Right lobe of liver (tissue), 6 donors: ENCODE measurements at regions not wholly inside any gene's neighbourhood (a gene's known extent, or its start where the extent isn't known, plus 50 kb on each side); places are given as distances from the start of the nearest gene placed in this dataset.

Source experiments
- ATAC-seq, 4 donors: fragments of 200-7000 bp; cut with Tn5 transposase; one replicate each; pipeline ENCODE4 v1.9.1; 2020; ENCODE audit warnings: mild to moderate bottlenecking in 4 of 4, moderate library complexity in 4 of 4
- DNase-seq, 3 donors: peaks; one replicate each; pipeline ENCODE4 v3.0.0-alpha.2; 2020
- H3K27ac ChIP-seq, 3 donors: fragments of 200-600 bp; one replicate each; pipeline ENCODE4 v1.8.0; 2022
- H3K27me3 ChIP-seq, 2 donors: fragments of 200-600 bp; one replicate each; pipeline ENCODE4 v1.8.0; 2022
- H3K36me3 ChIP-seq, 4 donors: fragments of 200-600 bp; sonication (generic) in 1 of 4; one replicate each; pipeline versions ENCODE4 v1.5.1 to v1.8.0; 2017 to 2022; ENCODE audit warnings: control low read depth in 1 of 4
- H3K4me1 ChIP-seq, 4 donors: fragments of 200-600 bp; sonication (generic) in 1 of 4; one replicate each; pipeline versions ENCODE4 v1.5.1 to v1.8.0; 2017 to 2022; ENCODE audit warnings: control low read depth in 1 of 4
- H3K4me3 ChIP-seq, 3 donors: fragments of 200-600 bp; one replicate each; pipeline ENCODE4 v1.8.0; 2022
- H3K9me3 ChIP-seq, 4 donors: fragments of 200-600 bp; sonication (generic) in 1 of 4; one replicate each; pipeline versions ENCODE4 v1.5.1 to v1.8.0; 2017 to 2022; ENCODE audit warnings: control low read depth in 1 of 4
- CTCF ChIP-seq, 4 donors: fragments of 200-600 bp in 3 of 4; fragments of 450-650 bp in 1 of 4; IDR thresholded peaks; one replicate each; pipeline versions ENCODE4 v1.5.1 to v1.8.0; 2016 to 2022; ENCODE audit warnings: antibody characterized with exemption in 4 of 4, mild to moderate bottlenecking in 2 of 4
- POLR2A ChIP-seq: fragments of 450-650 bp; IDR thresholded peaks from one replicate; pipeline ENCODE4 v1.6.1; 2017; ENCODE audit warnings: antibody characterized with exemption, mild to moderate bottlenecking
- WGBS: methylation state at CpG from one replicate; pipeline ENCODE4 v1.1.6; 2018; ENCODE audit warnings: low coverage, low lambda C conversion rate; ENCODE audit not compliant: insufficient coverage; ENCODE audit errors: missing lambda C conversion rate; 5-methylcytosine and 5-hydroxymethylcytosine counted together
- intact Hi-C, 2 donors: fragments of 100-400 bp; cut with DNase I; formaldehyde crosslinking; loops; one replicate each; pipeline versions ENCODE4 v1.11.2 to v1.14.1; 2022
- donor health status: DM: no; HTN: yes; CAD: no.
- donor health status: DM: no; HTN: no; CAD: no.
- donor health status: DM: no; HTN: no; CAD: no.
- donor health status: DM: no; HTN: yes; CAD: no.
- donor health status: DM: no; HTN: yes; CAD: no.

- H3K4me3 ChIP-seq: no peak overlapping the region
- no peaks in the 10 kb centered on the region for H3K9me3 ChIP-seq
- H3K36me3 ChIP-seq: no peaks in the 10 kb centered on the region
- TF ChIP-seq POLR2A (no peak), CTCF (IDR thresholded peaks at IDR 0.05) (peak in 2 of 4 donors; percentile 12 to 22)
- H3K27ac ChIP-seq: no peak overlapping the region
- ATAC-seq (peak; percentile 51 to 77 (median 68)), DNase-seq (no peak)
- H3K27me3 ChIP-seq: no peaks in the 10 kb centered on the region
- intact Hi-C loops: no loop called here
- H3K4me1 ChIP-seq: no peaks in the 10 kb centered on the region
- WGBS: 67% methylated on average over 1 of the region's 2 CpGs
Observed at GRCh38 chr1:221637641-221638041, 104.2 kb downstream of the DUSP10 start.

- no peak for DNase-seq
- intact Hi-C loops: no loop called here
- Histone ChIP-seq H3K27ac (no peak overlapping the region), H3K4me3 (no peak overlapping the region), H3K36me3 (no peaks in the 10 kb centered on the region), H3K4me1 (no peaks in the 10 kb centered on the region), H3K27me3 (no peaks in the 10 kb centered on the region), H3K9me3 (no peaks in the 10 kb centered on the region)
- WGBS: 100% methylated on average over 2 of the region's 2 CpGs
- TF ChIP-seq POLR2A (no peak), CTCF (IDR thresholded peaks at IDR 0.05) (no peak)
- ATAC-seq: no peak
Observed at GRCh38 chr1:221638595-221638994, 103.3 kb downstream of the DUSP10 start.

GRCh38 chr1:221641811-221642210, 100.1 kb downstream of the DUSP10 start:
- no peak for TF ChIP-seq POLR2A
- no peak for TF ChIP-seq CTCF (IDR thresholded peaks at IDR 0.05)
- Histone ChIP-seq H3K4me1 (no peaks in the 10 kb centered on the region), H3K27ac (no peak overlapping the region), H3K27me3 (no peaks in the 10 kb centered on the region), H3K36me3 (no peaks in the 10 kb centered on the region), H3K9me3 (no peaks in the 10 kb centered on the region), H3K4me3 (no peak overlapping the region)
- intact Hi-C loops: no loop called here
- no peak for DNase-seq
- ATAC-seq: no peak
- whole genome bisulfite sequencing: 96% methylated on average over 3 of the region's 3 CpGs

- H3K27me3 ChIP-seq: no peaks in the 10 kb centered on the region
- TF ChIP-seq POLR2A: no peak
- no peak for TF ChIP-seq CTCF (IDR thresholded peaks at IDR 0.05)
- 62% methylated on average over 1 of the region's 1 CpG for whole genome bisulfite sequencing
Observed at GRCh38 chr1:221643404-221644144, 98.3 kb downstream of the DUSP10 start.

GRCh38 chr1:221644145-221644448, 97.8 kb downstream of the DUSP10 start:
- intact Hi-C loops: no loop called here
- WGBS: 86% methylated on average over 3 of the region's 3 CpGs
- Histone ChIP-seq H3K4me3 (no peak overlapping the region), H3K4me1 (no peaks in the 10 kb centered on the region), H3K9me3 (no peaks in the 10 kb centered on the region), H3K27me3 (no peaks in the 10 kb centered on the region), H3K36me3 (no peaks in the 10 kb centered on the region), H3K27ac (no peak overlapping the region)
- no peak for ATAC-seq
- DNase-seq: no peak
- TF ChIP-seq CTCF (IDR thresholded peaks at IDR 0.05): no peak
- no peak for TF ChIP-seq POLR2A

More at GRCh38 chr1:221643404-221644144, 98.3 kb downstream of the DUSP10 start:
- DNase-seq (no peak), ATAC-seq (no peak)
- Histone ChIP-seq H3K4me3 (no peak overlapping the region), H3K36me3 (no peaks in the 10 kb centered on the region), H3K27ac (no peak overlapping the region), H3K4me1 (no peaks in the 10 kb centered on the region), H3K9me3 (no peaks in the 10 kb centered on the region)
- intact Hi-C loops: no loop called here
